GM18868 (cell line): ENCODE measurements at regions not wholly inside any gene's neighbourhood (a gene's known extent, or its start where the extent isn't known, plus 50 kb on each side); places are given as distances from the start of the nearest gene placed in this dataset.

Experiments used
- ATAC-seq: cut with Tn5 transposase; IDR thresholded peaks from one replicate; pipeline ENCODE4 v1.9.1; 2021; ENCODE audit warnings: mild to moderate bottlenecking, moderate library complexity; ENCODE audit not compliant: unreplicated experiment

DNA sequence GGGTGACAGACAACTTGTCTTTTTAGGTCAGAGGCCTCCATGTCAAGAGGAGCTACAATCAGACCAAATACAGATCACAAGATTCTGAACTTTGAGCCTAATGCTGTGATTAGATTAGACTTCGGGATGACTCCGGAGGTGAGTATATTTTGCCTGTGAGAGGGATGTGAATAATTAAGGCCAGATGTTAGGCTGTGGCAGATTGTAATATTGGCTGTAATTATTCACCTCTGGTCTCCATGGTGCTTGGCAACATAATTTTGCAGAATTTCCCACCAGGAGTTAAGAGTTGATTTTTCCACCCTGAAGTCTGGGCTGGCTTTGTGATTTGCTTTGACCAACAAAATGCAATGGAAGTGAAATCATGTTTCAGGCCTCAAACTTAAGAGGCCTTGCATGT lies 108.2 kb upstream of the CWC22 start:
- no peak for ATAC-seq

DNA sequence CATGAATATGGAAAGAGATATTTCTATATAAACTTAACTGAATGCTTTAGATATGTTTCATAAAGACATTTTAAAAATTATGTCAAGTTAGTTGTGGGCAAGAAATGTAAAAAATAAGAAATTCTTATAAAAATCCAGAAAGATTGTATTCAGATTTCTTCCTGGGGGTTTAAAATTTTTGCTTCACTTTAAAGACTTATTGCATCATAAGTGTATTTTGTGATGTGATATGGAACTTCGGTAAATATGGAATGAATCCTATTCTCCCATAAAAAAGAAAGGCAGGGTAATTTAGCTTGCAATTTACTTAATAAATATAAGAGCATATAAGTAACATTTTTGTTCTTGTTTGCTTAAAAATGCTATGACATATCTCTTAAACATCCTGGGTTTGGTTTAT lies 104.8 kb upstream of the CWC22 start:
- ATAC-seq = no peak

DNA sequence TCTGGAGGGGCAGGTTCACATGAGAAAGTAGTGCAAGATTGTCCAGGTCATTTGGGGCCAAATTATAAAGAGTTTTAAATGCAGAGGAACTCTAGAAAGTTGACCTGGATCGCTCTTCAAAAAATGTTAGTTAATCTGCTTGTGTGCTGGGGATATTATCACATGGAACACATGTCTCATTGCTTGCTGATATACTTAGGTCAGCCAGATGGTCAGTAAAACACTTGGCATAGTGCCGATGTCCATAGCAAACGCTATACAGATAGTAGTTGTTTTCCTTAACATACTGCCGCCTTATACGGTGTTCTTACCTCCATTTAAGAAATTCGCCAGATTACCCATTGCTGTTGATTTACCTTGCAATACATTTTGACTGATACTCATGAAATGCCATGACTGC lies 103.4 kb upstream of the CWC22 start:
- ATAC-seq = no peak

DNA sequence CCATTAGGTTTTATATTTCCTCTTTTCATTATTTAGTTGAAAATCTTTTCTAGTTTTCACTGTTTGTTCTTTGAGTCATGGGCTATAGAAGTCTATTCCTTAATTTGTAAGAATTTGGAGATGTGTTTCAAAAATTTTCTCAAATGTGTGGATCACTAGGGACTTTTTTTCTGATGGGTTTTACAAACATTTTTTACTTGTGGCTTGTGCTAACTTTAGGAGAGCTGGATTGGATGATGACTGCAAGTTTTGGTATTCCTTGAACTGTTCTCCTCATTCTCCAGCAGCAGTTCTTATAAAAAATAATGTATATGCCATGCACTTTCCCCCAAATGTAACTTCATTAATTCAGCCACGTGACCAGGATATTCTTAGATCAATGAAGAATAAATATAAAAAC lies 94.7 kb upstream of the CWC22 start:
- no peak for ATAC-seq

DNA sequence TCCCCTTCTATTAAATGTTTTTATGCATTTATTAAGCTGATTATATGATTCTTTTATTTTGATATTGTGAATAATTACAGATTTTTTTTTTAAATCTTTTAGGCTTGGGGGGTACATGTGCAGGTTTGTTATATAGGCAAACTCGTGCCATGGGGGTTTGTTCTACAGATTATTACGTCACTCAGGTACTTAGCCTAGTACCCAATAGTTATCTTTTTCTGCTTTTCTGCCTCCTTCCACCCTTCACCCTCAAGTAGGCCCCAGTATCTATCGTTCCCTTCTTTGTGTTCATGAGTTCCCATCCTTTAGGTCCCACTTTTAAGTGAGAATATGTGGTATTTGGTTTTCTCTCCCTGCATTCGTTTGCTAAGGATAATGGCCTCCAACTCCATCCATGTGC lies 92.2 kb upstream of the CWC22 start:
- ATAC-seq = no peak

DNA sequence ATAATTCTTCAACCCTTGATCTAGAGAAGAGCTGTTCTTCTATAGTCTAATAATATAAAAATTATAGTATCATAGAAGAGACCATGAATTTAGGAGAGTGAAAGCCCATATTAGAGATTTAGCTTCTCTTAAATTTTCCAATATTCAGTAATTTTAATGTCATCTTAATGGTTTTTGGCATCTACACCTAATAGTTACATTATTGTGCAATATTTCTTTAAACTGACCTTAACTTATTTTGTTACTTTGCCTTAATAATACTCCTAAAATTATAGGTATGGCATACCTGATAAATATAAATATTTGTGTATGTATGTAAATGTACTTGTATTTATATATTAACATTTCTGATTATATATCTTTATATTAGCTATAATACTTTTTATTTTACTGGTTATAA lies 78.0 kb upstream of the CWC22 start:
- ATAC-seq = no peak

DNA sequence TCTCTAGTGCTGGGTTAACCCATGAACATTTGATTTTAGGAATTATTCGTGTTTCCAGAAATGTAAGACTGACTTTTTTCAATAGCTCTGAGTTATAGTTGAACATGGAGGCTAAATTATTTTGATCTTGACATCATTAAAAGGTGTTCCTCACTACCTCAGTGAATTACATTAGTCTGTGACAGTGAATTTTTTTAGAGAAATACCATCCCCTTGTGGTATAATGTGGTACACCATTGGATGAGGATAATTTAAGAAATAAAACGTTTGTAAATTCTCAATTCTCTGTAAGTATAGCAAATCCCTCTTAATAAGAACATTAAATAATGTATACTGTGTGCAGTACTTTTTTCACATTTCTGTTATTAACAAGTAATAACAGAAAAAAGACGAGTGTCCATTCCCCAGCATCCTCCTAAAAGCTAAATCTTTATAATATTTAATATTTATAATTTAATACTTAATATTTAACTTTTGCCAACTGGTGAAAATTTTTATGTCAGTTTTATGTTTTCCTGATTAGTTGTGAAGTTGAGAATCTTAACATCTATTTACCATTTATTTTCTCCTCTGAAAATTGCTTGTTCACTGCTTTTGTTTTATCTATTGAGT lies 70.3 kb upstream of the CWC22 start:
- ATAC-seq = peak; percentile 75

DNA sequence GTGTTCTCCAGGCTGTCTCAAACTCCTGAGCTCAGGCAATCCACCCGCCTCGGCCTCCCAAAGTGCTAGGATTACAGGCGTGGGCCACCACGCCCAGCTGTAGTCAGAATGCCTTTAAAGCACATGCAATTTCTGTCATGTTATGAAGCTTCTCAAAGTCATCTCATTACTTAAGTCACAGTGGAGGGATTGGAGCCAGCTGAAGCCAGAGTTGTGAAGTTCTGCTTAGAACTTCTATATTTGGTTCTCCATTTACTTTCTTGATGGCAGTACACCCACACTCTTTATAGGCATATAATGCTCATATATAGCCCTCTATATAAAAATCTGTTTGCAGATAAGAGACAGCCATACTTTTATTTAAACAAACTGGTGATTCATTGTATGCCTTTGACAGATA lies 68.8 kb upstream of the CWC22 start:
- ATAC-seq = no peak

DNA sequence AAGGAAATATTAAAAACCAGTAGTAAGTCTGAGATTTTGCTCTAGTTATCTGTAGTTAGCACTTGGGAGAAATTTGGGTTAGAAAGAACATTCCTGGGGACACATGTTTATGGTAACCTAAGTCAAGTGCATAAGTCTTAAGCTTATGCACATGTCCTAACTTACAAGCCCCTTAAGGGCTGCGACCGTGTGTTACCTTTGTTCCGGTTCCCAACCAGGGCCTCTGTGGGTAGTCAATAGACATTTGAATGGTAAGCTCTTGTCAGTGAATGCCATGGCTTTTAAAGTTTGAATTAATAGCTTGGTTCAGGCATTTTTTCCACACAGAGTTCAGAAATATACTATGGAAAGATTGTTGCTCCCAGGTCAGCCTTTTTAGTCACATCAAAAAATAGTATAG lies 64.7 kb upstream of the CWC22 start:
- no peak for ATAC-seq

DNA sequence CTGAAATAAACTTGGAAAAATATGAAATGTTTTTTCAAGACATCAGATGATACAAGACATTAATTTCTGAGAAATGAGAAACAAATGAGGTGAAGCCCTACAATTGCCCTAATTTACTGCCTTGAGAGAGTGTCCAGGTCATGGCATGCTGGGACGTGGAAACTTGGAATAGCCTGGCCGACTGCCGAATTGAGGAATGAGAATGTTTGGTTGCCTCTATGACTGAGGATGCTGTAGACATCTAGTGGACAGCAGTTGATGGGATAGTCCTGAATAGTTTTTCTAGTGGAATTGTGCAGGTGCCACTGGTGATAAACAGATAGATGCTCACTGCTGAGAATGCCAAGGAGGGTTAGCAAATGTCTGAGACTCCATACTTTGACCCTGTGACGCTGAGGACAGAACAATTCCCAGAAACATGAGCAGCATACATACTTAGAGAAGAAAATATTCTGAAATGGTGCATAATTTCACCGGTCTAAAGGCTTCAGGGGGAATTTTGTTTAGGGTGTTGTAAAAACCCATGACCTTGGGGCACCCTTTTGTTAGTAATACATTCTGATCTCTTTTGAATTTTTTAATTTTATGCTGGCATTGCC lies 56.5 kb upstream of the CWC22 start:
- no peak for ATAC-seq

DNA sequence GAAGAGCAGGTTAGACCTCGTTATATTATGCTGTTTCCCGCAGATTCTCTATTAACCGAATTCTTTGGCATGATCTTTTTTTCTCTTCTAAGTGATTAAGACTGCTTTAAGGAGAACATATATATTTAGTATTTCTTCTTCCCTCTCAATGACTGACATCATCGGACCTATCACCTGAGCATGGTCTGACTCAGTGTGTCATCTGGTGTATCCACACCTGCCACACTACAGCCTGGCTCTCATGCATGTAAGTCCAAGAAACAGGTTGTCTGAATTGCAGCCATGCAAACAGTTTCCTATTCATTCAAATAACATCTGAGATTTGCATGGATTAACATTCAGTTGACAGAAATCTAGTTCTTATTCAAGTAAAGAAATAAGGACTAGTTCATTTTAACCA lies 55.1 kb upstream of the CWC22 start:
- no peak for ATAC-seq

DNA sequence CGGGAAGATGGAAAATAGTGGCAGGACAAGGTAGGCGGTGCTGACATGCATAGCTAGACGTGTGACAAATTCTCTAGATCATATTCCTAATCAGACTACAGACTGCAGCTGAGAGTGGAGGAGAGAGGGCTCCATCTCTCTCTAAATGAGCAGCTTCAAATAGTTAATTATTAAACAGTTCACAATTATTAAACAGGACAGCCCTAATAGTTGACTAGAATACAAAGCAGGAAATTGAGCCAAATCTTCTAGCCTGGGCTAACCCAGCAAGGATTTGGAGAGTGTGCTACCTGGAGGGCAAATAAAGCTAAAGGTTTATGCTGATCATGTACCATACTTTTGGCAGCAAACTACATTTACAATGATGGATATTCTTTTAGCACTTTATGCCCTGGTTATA lies 54.4 kb upstream of the CWC22 start:
- ATAC-seq = no peak

DNA sequence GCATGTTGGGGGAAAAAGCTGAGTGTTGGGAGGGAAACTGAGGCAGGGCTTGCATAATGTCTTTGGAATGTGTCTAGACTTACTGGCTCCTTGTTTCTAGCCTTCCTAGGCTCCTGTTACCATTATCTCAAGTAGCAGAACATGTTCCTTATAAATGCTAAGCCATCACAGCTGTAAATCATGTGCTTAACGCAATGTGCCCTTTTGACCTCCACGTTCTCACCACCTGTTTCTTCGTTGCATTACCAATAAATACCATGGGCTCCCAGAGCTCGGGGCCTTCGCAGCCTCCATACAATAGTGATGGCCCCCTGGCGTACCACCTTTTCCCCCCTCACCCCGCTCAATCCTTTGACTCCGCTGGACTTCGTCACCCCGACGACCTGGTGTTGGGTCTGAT lies 54.0 kb upstream of the CWC22 start:
- no peak for ATAC-seq

DNA sequence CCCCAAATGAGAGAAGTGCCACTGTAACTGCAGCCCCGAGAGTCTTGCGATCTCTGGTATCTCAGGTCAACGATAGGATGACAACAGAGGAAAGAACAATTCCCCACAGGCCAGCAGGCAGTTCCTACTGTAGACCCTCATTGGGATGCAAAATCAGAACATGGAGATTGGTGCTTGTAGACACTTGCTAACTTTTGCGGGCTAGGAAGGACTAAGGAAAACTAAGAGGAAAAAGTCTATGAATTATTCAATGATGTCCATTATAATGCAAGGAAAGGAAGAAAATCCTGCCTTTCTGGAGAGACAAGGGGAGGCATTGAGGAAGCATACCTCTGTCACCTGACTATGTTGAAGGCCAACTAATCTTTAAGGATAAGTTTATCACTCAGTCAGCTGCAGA lies 51.9 kb upstream of the CWC22 start:
- no peak for ATAC-seq

DNA sequence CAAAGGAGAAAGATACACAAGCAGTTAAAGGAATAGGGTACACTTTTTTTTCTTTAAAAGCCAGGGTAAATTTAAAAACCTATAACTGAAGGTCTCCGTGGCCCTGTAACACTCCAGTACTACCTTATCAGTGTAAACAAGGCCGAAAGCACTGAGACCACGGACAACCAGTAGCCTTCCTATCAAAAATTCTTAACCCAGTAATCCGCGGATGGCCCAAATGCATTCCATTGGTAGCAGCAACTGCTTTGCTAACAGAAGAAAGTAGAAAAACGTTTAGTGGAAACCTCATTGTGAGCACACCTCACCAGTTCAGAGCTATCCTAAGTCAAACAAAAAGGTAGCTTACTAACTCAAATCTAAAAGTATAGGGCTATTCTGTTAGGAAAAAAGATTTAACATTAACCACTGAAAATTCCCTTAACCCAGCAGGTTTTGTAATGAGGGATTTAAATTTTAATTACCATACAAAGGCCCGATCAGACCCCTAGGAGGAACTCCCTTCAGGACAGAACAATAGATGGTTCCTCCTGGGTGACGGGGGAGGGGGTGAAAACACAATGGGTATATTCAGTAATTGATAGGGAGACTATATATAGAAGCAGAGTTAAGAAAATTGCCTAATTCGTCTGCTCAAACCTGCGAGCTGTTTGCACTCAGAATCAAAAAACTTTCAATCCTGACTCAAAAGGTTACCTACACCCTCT lies 50.8 kb upstream of the CWC22 start:
- no peak for ATAC-seq
